Tibial nerve (tissue), 4 donors: ENCODE measurements at regions not wholly inside any gene's neighbourhood (a gene's known extent, or its start where the extent isn't known, plus 50 kb on each side); places are given as distances from the start of the nearest gene placed in this dataset.

Experiments
- EP300 ChIP-seq, 2 donors: sonication (generic); formaldehyde crosslinking; IDR thresholded peaks; one replicate each; pipeline ENCODE4 v1.6.1; 2017; ENCODE audit warnings: antibody characterized with exemption in 2 of 2, mild to moderate bottlenecking in 1 of 2
- TF ChIP-seq, protein P1 (sequence below), 5 experiments: fragments of 200-600 bp in 3 of 5; fragments of 450-650 bp in 2 of 5; sonication (generic) in 3 of 5; IDR thresholded peaks; one replicate each; pipeline ENCODE4 v1.5.1; 2016 to 2019; ENCODE audit warnings: antibody characterized with exemption in 5 of 5, mild to moderate bottlenecking in 3 of 5, moderate library complexity in 2 of 5

DNA sequence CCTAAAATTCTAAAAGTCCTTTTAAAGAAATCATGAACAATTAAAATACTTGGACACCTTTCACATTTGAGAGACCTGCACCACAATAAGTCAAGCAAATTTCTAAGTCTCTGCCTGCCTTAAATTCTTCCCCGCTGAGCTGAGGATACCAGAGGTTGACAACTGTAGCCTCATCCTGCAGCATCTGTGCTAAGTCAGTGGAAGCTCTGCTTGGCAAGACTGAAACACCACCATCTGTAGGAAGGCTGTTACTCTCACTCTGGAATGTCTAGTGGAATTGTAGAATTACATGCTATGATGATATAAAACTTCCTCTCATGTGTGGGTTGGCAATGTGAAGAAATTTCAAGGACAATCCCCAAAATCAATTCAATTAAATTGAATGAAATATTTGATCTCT lies 1756.5 kb downstream of the NCAM2 start:
- TF ChIP-seq, protein P1, sequence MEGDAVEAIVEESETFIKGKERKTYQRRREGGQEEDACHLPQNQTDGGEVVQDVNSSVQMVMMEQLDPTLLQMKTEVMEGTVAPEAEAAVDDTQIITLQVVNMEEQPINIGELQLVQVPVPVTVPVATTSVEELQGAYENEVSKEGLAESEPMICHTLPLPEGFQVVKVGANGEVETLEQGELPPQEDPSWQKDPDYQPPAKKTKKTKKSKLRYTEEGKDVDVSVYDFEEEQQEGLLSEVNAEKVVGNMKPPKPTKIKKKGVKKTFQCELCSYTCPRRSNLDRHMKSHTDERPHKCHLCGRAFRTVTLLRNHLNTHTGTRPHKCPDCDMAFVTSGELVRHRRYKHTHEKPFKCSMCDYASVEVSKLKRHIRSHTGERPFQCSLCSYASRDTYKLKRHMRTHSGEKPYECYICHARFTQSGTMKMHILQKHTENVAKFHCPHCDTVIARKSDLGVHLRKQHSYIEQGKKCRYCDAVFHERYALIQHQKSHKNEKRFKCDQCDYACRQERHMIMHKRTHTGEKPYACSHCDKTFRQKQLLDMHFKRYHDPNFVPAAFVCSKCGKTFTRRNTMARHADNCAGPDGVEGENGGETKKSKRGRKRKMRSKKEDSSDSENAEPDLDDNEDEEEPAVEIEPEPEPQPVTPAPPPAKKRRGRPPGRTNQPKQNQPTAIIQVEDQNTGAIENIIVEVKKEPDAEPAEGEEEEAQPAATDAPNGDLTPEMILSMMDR (IDR thresholded peaks at IDR 0.05) = no peak
- no peak for TF ChIP-seq EP300 (IDR thresholded peaks at IDR 0.05)
